HG03460 (cell line): ENCODE measurements at regions not wholly inside any gene's neighbourhood (a gene's known extent, or its start where the extent isn't known, plus 50 kb on each side); places are given as distances from the start of the nearest gene placed in this dataset.
"Not testable (repeated sequence)": the region's sequence is repeated elsewhere in the genome, so short reads cannot be mapped to it uniquely, and the experiment has no call there.

Experiments
- ATAC-seq: cut with Tn5 transposase; IDR thresholded peaks from one replicate; pipeline ENCODE4 v1.9.1; 2021; ENCODE audit not compliant: unreplicated experiment

DNA sequence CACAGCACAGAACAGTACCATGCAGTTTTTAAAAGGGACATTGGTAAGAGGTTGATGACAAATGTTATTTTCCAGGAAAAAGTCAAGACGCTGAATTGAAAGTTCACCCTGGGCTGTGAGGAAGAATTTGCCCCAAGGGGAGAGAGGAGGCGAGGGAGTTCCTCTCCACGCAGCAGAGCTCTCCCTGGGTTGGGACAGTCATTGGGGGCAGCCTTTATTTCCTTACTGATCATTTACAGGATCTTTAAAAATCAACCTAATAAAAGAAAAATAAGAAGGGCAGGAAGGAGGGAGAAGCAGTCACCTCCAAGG is 49.9 kb upstream of the WNT7B start:
- ATAC-seq, result no peak

DNA sequence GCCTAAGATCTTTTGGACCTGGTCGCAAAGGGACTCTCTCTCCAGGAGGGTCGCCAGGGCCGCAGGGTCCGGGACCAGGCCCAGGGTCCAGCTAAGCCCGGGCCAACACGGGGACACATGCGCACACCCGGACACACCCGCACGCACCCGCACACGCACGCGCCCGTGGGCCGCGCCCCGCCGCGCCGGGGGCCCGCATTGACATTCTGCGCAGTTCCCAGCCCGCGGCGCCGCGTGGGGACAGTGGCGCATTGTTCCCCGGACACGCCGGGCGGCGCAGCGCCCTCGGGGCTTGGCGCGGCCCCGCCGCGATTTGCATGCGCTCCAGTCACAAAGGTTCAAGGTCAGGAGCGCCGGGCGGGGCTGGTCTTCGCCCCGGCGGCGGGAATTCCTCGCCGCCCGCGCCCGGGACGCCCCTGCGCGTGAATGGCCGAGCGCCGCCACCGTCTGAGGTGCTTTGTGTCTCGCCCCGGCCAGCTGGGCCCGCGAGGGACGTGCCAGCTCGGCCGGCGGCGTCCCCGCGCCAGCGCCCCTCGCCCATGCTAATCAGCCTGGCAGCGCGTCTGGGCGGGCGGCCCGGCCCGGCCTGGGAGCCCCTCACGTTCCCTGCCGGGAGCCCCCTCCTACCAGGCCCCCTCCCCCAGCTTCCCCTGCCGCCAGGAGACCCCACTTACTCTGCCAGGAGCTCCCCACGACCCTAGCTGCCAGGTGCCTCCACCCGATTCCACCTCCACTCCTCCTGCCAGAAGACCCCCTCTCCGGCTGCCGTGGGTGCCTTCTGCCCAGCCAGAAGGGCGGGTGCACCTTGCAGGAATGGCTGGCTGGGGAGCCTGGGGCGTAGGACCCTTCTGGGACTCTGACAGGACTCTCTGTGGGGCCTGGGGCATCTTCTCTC is 50.5 kb upstream of the WNT7B start:
- no peak for ATAC-seq

DNA sequence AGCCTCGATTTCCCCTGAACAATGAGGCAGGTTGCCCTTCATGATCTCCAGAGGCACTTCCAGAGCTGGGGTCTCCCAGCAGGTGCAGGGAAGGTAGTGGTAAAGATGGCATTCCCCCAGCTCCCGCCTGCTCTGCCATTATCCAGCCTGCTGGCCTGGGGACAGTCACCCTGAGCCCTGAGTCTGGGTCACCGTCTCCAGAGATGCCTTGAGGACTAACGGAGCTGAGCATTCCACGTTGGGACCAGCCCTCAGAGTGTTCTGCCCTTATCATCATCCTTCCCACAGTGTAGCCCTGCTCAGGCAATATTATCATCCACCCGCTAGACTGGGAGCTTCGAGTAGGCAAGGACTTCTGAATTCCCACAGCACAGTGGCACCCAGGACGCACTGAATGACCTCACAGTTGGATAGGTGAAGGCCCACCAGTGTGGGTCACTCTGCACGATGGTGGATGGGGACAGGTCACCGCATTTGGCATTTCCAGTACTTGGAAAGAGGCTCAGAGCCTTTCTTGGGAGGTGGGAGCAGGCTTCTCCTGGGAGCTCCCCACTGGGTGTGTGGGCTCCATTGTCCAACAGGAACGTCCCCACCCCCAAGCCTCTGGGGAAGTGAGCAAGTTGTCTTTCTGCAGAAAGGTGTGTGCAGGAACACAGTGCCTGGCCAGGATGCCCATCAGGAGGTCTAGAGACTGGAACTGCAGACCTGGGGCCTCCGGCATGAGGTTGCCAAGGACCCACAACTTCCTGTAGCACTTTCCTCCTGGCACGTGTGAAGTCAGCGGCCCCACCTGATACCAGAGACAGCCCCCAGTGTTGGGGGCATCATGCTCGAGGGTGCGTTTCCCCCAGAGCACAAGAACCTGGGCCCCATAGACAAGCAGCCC is 51.4 kb upstream of the WNT7B start:
- ATAC-seq, result no peak

DNA sequence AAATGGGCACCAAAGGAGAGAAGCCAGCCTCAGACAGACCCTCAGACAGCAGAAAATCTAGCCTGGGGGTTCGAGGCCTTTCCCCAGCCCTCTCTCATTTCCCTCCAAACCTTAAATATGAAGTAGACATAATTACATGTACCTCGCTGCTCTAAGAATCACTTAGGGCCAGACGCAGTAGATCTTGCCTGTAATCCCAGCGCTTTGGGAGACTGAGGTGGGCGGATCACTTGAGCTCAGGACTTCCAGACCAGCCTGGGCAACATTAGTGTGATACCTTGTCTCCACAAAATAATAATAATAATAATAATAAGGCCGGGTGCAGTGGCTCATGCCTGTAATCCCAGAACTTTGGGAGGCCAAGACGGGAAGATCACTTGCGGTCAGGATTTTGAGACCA is 52.1 kb upstream of the WNT7B start:
- ATAC-seq, result no peak

DNA sequence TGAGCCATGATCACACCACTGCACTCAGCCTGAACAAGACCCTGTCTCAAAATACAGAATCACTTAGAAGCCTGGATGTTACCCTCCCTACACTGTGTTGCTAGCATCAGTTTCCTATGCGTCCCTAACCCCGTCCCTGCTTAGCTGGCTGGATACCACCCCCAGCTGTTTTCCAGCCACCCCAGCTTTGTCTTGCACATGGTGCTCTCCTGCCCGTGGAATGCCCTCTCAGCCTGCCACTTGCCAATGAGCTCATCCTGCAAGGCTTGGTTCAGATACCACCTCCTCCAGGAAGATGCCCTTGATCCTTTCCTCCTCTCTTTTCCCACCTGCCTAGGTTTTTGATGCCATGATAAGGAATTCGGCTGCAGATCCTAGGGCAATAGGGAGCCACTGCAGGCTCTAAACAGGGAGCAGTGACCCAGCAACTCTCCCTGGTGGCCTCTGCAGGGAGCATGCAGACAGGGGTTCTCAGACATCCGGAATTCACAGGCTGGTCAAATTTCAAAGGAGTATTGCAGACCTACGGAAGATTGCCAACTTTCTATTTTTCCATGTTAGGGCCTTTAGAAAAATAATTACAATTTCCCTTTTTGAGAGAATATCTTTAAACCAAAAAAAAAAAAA is 52.7 kb upstream of the WNT7B start:
- no peak for ATAC-seq

DNA sequence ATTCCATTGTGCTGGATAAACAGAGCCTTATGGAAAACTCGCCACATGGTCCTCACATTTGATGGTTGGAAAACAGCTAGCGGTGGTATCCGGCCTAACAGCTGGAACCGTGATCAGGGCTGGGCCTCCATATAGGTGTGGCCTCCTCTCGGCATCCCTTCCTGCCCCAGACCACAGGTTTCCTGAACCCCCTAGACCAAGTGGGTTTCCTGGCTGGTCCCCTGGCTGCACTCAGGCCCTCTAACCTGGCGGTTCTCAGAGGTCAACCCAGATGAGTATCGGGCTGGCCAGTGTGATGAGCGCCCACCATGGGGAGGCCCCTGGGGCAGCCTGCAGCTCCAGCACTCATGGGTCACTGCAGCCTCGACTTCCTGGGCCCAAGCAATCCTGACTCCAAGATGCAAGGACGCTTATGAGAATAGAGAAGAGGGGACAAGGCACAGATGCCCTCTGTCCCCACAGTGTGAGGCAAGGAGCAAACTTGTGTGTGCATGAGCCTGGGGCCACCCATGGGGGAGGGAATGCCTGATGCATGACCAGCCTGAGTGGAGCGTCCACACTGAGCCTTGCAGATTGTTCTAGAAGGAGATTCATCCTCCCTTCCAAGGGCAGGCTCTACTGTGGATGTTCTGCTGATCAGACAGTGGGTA is 53.4 kb upstream of the WNT7B start:
- no peak for ATAC-seq

DNA sequence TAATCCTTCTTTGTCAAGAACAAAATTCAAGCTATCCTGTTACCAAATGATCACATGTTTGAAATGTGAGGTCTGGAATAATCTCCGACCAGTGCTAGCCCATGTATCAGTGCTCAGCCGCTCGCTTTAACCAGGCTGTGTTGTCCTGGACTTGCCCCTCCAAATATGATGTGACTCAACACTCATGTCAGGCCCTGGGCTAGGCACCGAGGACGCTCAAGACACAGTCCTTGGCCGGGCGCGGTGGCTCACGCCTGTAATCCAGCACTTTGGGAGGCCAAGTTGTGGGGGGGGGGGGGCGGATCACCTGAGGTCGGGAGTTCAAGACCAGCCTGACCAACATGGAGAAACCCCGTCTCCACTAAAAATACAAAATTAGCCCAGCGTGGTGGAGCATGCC is 54.1 kb upstream of the WNT7B start:
- ATAC-seq, result no peak

DNA sequence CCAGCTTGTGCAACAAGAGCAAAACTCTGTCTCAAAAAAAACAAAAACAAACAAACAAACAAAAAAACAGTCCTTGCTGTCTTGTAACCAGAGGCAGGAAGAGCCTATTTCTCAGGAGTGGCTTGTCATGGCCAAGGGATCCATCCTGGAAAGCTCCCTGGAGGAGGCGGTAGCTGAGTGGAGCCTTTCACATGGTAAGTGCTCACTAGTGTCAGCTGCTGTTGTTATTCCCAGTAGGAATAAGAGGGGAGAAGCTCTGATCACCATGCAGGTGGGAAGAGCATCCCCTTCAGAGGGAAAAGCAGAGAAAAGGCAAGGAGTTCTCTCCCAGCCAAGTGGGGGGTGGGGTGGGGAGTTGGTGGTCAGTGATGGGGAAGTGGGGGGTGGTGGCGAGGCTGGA is 54.6 kb upstream of the WNT7B start:
- ATAC-seq, result no peak

DNA sequence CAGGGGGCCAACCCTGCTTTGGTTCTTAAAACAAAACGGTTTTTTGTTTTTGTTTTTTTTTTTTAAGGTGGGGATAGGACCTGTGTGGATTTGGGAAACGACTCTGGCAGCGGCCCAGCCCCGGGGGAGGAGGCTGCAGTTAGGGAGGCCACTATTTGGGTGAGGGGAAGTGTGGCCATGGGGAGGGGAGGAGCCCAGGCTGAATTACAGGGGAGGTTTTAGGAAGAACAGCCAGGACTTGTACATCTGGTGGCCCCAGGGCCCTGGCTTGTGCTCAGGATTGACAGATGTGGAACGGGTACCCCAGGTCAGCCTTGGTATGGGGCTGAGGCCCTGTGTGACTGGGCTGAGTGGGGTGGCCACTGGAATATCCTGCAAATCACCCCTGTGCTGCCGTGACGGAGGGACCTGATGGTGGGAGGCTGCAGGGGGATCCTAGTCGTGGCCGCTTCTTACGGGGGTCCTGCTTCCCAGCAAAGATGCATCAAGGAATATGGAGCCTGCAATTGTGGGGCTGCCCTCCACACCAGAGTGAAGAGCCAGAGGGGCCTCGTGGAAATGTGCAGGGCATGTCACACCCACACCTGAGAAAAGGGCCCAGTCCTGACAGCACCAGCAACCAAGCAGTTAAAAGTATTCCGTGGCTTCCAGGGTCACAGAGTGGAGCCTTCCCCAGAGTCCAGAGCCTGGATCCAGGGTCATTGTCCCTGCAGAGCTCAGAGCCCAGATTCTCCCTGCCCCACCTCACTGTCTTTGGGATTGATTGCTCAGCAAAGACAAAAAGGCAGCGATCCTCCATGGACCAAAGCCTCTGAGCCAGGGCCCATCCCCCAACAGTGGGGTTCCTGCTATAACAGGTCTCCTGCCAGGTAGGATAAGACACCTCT is 55.2 kb upstream of the WNT7B start:
- no peak for ATAC-seq

DNA sequence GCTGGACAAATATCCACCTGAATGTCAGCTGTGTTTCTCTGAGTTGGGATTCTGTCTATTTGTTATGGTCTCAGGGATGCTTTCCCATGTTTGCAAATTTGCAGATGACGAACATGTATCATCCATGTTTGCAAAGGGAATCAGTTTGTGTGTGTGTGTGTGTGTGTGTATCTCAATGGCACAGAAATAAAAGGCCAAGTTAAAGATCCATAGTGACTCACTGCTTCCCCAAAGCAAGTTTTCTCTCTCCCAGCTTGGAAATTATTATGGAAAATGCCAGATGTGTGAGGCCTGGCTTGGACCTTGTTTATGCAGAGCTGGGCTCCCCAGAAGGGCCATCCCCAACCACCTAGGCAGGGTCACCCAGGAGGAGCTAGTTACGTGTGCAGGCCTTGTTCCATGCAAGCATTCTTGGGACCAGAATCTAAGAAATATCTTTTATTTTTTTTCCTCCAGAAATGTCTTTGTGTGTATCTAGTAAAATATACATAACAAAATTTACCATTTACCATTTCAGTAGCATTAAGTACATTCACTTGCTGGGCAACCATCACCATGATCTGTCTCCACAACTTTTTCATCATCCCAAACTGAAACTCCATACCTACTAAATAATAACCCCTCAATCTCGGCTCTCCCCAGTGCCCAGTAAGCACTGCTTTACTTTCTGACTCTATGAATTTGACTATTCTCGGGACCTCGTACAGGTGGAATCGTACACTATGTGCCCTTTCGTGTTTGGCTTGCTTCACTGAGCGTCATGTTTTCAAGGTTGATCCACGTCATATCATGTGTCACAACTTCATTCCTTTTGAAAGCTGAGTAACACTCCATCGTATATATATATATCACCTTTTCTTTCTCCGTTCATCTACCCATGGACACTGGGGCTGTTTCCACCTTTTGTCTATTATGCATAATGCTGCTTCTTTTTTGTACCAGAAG is 56.6 kb upstream of the WNT7B start:
- no peak for ATAC-seq

DNA sequence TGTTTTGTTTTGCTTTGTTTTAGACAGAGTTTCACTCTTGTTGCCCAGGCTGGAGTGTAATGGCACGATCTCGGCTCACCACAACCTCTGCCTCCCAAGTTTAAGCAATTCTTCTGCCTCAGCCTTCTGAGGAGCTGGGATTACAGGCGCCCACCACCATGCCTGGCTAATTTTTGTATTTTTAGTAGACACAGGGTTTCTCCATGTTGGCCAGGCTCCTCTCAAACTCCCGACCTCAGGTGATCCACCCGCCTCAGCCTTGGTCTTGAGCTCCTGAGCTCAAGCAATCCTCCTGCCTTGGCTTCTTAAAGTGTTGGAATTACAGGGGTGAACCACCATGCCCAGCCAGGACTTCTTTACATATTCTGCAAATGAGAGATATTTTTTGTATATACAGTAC is 57.5 kb upstream of the WNT7B start:
- not testable (repeated sequence) for ATAC-seq

DNA sequence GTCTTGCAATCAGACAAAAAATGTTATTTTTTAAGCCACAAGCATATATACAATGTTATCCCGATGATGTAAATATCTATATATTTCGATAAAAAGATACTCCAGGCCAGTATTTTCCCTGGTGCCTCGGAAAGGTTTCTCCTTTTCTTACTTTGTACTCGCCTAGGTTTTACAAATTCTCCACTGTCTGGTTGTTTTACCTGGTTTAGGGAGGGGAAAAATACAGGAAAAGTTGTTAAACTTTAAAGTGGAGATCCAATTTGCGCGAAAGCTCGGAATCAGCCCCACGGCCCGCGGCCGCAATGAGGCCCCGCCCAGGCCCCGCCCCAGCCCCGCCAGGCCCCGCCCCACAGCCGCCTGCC is 58.4 kb upstream of the WNT7B start:
- ATAC-seq, result no peak

DNA sequence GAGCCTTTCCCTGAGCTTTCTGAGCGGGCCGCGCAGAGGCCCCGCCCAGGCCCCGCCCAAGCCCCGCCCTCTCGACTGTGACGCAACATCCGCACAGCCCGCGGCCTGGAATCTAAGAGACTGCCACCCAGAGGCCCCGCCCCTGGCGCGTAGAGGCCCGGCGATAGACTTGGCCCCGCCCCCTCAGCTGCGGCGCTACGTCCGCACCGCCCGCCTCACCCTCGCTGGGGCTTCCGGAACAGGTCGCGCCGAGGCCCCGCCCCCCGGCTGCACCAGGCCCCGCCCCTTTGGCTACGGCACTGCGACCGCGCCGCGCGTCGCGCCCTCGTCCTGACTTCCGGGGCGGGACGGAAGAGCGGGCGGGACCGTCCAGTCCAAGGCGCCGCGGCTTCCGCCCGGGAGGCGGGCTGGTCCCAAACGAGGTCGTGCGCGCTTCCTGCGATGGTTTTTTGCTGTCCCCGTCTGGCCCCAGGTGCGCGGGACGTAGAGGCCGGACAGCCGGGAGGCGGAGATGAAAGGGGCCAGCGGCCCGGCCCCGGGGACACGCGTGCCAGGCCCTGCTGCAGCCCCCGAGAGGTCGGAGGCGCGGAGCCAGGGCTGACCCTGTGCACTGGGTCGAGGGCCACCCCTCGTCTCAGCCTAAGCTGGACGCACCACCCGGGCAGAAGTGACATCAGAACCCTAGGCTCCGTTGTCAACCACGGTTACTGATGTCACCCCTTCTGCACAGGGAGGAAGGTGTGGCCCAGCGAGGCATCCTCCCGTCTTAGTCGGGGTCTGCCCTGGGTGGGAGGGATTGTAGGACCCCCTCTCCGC is 59.0 kb upstream of the WNT7B start:
- peak; percentile 89 for ATAC-seq

DNA sequence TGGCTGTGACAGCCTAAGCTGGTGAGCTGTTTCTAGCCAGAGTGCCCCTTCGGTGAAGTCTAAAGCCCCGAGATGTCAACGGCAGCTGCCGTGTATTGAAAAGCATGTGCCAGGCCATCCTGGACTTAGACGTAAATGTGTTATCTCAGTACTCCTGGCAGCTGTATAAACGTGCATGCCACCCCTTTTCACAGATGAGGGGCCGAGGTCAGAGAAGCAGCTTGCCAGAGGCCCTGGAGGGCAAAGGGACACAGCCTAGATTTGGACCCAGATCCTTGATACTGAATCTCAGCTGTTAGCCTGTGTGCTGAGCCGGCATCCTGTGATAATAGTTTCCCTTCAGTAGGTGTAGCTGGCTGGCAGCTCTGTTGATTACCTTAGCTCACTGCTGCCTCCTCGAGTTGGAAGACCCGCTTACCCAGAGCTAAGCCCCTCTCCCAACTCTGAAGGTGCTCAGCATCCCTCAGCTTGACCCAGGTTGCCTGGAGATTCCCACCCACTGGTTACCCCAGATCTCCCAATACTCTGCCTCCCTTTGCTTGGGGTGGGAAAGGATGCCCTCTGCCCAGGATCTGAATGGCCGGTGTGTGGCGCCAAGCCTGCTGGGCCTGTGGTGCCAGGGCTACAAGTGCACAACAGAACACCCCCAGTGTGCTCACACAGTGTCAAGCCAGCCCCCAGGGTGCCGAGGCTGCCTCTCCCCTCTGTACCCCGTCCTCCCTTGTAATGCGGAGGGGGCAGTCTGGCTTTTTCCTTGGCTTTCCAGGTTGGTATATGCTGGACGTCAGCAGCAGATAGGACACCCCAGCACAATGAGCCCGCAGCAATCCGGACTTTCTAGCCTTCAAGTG is 59.8 kb upstream of the WNT7B start:
- ATAC-seq, result no peak

DNA sequence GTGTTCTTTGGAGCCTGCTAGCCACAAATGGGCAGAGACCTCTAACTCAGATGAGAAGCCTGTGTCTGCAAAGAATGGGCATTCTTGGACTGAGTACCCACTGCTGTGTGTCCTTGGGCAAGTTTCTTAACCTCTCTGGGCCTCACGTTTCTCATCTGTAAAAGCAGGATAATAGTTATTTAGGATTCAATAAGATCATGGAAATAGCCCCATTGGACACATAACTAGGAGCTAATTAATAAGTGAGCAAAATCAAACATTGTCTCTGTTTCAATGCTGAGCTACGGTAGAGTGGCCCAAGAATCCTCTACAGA is 61.2 kb upstream of the WNT7B start:
- no peak for ATAC-seq

DNA sequence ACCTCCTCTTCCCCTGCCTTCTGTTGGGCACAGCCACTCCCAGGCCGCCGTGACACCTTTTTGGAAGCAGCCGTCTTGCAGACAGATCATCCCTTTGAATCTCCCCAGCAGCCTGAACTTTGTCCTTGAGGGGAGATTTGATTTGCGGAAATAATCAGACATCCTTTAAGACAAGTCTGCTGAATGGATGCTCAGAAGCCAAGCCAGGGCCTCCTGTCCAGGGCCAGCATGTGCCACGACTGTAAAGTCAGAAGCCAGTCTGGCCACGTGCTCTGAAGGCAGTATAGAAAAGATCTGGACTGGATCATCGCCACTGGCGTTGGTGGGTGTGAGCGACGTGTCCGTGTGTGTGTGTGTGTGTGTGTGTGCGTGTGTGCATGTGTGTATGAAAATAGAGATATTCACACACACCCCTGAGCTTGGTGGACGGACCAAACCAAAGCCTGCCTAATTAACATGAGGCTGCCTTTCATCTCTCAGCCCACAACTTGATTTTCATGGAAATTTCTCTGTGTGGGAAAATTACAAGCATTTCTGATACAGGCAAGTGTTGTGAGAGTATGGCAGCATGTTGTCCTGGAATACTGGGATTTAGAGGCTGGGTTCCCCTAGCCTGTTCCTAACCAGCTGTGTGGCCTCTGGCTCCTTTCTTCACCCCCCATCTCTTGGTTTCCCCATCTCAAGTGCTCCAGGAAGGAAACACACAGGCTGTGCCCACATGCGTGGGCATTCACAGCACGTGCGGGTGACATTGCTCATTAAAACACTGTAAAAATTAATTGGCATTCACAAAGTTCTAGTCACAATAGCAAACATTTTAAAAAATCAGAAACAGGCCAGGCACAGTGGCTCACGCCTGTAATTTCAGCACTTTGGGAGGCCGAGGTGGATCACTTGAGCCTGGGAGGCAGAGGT is 61.8 kb upstream of the WNT7B start:
- no peak for ATAC-seq

DNA sequence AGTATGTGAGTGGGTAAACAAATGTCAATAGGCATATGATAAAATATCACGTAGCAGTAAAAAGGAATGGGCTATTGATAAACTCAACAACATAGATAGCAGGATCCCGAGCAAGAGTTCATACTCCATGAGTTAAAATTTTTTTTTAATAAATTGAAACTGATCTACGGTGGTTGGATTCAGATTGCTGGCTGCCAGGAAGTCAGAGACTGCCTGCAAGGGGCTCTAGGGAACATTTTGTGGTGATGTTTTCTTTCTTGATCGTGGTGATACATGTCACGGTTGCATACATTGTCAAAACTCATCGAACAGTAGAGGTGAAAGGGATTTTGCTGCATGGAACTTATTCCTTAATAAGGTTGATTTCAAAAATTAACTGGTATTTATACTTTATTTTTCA is 62.6 kb upstream of the WNT7B start:
- ATAC-seq, result no peak
